ENCODE measurements at regions not wholly inside any gene's neighbourhood (a gene's known extent, or its start where the extent isn't known, plus 50 kb on each side); places are given as distances from the start of the nearest gene placed in this dataset.

- DNase-seq (ENCODE audit: low read depth) = no peak
- no peak for TF ChIP-seq CTCF (conservative IDR thresholded peaks at IDR 0.05; ENCODE audit: low read depth, low read length)
- no peak overlapping the region for H3K4me3 ChIP-seq (ENCODE audit: low read depth, low read length)
Measured at GRCh38 chr4:186927624-186928023, 204.0 kb upstream of the FAT1 start.

GRCh38 chr4:186930024-186930423 lies 206.4 kb upstream of the FAT1 start:
- H3K4me3 ChIP-seq (ENCODE audit: low read depth, low read length) = no peak overlapping the region
- TF ChIP-seq CTCF (conservative IDR thresholded peaks at IDR 0.05; ENCODE audit: low read depth, low read length) = no peak
- DNase-seq (ENCODE audit: low read depth) = no peak

- H3K4me3 ChIP-seq (ENCODE audit: low read depth, low read length) = no peak overlapping the region
- DNase-seq (ENCODE audit: low read depth) = no peak
- TF ChIP-seq CTCF (conservative IDR thresholded peaks at IDR 0.05; ENCODE audit: low read depth, low read length) = no peak
Measured at GRCh38 chr4:186931519-186931918, 207.9 kb upstream of the FAT1 start.

DNA sequence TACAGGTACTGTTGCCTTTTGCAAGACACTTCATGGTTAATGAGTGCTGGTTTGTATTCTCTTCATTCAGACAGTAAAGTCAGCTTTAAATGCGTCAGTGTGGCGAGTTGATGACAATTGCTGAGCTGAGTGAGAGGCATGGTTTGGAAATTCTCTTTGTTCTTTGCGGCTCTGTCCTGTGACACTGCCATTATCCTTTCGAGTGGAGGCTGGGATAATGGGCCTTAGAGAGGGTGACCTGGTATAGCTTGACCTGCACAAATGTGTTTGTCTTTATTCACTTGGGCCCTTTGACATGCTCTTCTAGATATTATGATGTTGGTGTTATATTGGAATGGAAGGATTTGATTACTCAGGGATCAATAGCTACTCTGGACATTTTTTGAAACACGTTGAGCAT lies 208.5 kb upstream of the FAT1 start:
- TF ChIP-seq CTCF (conservative IDR thresholded peaks at IDR 0.05; ENCODE audit: low read depth, low read length) = no peak
- no peak for DNase-seq (ENCODE audit: low read depth)
- H3K4me3 ChIP-seq (ENCODE audit: low read depth, low read length) = no peak overlapping the region

DNA sequence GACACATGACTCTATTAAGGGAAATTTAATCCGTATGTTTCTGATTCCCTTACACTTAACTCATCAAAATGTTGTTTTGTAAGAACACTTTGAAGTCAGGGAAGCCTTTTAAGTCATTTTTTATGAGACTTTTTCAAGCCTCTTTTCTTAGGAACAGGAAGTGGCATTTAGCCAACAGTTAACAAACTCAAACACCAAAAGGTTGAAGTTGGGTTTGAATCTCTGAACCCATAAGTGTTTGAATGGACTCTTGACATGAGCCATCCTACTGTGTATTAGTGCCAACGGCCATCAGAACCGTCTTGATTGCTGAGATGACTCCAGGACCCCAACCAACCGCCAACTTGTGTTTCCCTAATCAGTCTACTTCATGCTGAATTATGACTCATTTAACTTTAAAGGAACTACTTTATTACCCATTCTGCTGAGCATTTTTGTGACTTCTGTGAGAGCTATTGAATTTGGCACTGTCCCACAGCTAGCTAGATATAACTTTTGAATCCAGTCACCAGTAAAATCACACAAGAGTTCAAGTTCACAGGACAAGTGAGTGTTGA lies 209.1 kb upstream of the FAT1 start:
- H3K4me3 ChIP-seq (ENCODE audit: low read depth, low read length) = no peak overlapping the region
- DNase-seq (ENCODE audit: low read depth) = no peak
- no peak for TF ChIP-seq CTCF (conservative IDR thresholded peaks at IDR 0.05; ENCODE audit: low read depth, low read length)

GRCh38 chr4:186934244-186934643 lies 210.6 kb upstream of the FAT1 start:
- no peak for DNase-seq (ENCODE audit: low read depth)
- no peak for TF ChIP-seq CTCF (conservative IDR thresholded peaks at IDR 0.05; ENCODE audit: low read depth, low read length)
- H3K4me3 ChIP-seq (ENCODE audit: low read depth, low read length) = no peak overlapping the region

GRCh38 chr4:186934841-186935443 lies 211.3 kb upstream of the FAT1 start:
- H3K4me3 ChIP-seq (ENCODE audit: low read depth, low read length) = no peak overlapping the region
- no peak for TF ChIP-seq CTCF (conservative IDR thresholded peaks at IDR 0.05; ENCODE audit: low read depth, low read length)
- no peak for DNase-seq (ENCODE audit: low read depth)
